ENCODE measurements at regions not wholly inside any gene's neighbourhood (a gene's known extent, or its start where the extent isn't known, plus 50 kb on each side); places are given as distances from the start of the nearest gene placed in this dataset.

DNA sequence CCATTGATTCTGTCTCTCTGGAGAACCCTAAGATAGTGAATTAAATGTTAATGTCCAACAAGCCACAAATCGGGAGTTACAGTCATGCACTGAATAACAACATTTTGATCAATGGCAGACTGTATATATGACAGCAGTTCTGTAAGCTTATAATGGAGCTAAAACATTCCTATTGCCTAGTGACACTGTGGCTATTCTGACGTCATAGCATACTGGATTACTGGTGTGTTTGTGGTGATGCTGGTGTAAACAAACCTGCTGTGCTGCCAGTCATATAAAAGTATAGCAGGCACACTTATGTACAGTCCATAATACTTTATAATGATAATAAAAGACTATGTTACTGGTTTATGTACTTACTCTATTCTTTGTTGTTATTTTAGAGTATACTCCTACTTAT, 56.7 kb upstream of the BICD1 start:
- DNase-seq (ENCODE audit: low spot score in 2 of 2), result no peak
- TF ChIP-seq, protein P1, sequence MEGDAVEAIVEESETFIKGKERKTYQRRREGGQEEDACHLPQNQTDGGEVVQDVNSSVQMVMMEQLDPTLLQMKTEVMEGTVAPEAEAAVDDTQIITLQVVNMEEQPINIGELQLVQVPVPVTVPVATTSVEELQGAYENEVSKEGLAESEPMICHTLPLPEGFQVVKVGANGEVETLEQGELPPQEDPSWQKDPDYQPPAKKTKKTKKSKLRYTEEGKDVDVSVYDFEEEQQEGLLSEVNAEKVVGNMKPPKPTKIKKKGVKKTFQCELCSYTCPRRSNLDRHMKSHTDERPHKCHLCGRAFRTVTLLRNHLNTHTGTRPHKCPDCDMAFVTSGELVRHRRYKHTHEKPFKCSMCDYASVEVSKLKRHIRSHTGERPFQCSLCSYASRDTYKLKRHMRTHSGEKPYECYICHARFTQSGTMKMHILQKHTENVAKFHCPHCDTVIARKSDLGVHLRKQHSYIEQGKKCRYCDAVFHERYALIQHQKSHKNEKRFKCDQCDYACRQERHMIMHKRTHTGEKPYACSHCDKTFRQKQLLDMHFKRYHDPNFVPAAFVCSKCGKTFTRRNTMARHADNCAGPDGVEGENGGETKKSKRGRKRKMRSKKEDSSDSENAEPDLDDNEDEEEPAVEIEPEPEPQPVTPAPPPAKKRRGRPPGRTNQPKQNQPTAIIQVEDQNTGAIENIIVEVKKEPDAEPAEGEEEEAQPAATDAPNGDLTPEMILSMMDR (IDR thresholded peaks at IDR 0.05), result no peak
- no peak for TF ChIP-seq POLR2A (IDR thresholded peaks at IDR 0.05)
- no peak overlapping the region for H3K4me3 ChIP-seq (ENCODE audit: low read depth, poor library complexity, severe bottlenecking)
- intact Hi-C loops (cut with DNase I; ENCODE audit: low total_unique reads), result no loop called here
- 75 to 79% methylated on average over 2 of the region's 2 CpGs for WGBS, 2 donors

DNA sequence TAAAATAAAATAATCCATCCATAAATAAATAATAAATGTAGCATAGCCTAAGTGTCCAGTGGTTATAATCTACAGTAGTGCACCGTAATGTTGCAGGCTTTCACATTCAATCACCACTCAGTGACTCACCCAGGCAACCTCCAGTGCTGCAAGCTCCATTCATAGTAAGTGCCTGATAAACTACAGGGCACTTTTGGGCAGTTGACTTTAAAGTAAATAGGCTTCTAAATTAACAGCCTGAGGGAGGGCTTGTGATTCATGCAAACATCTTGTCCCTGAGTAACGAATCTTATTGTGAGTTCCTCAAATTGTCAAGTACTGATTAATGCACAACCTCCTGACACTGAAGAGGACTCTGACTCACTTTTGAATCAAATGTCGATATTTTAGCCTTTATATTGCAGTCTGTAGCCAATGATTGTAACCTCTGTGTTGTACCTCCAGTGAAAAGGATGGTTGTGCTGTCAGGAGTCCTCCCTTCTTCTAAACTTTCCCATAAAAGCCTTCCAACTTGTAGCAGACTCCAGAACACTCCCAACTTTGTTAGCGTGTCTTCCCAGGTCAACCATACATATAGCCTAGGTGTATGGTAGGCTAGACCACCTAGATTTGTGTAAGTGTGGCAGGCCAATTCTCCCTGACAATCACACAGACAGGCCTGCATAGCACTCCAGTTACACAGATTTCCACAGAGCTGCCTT, 55.0 kb upstream of the BICD1 start:
- no peak overlapping the region for H3K4me3 ChIP-seq (ENCODE audit: low read depth, poor library complexity, severe bottlenecking)
- TF ChIP-seq POLR2A (IDR thresholded peaks at IDR 0.05), result no peak
- intact Hi-C loops (cut with DNase I; ENCODE audit: low total_unique reads), result no loop called here
- DNase-seq (ENCODE audit: low spot score in 2 of 2), result peak in 1 of 2 donors; percentile 34
- 63 to 66% methylated on average over 4 of the region's 4 CpGs for WGBS, 2 donors

DNA sequence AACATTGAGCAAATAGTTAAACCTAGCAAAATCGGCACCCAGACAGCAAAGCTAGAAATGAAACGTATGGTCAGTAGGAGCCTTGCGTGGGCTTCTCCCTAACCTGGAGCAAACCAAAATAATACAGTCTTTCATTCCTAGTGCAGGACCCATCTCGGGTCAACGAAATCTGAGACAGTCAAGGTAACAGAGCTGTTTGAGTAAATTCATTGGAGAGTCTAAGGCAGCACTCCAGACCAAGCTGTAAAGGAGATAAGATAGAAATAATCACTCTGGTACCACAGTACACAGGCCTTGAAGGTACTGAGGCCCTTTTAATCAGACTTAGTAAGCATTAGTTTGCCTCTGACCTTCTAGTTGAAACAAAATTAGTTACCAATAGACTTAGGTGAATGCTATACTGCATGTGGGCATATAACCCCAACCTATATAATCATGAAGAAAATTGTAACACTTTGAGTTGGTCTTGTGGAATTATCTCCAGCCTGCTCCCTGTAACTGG, 54.4 kb upstream of the BICD1 start:
- no peak for DNase-seq (ENCODE audit: low spot score in 2 of 2)
- TF ChIP-seq, protein P1 (IDR thresholded peaks at IDR 0.05), result no peak
- TF ChIP-seq POLR2A (IDR thresholded peaks at IDR 0.05), result no peak
- no peak overlapping the region for H3K4me3 ChIP-seq (ENCODE audit: low read depth, poor library complexity, severe bottlenecking)
- intact Hi-C loops (cut with DNase I; ENCODE audit: low total_unique reads), result no loop called here
- WGBS, 2 donors, result 47 to 57% methylated on average over 5 of the region's 5 CpGs

DNA sequence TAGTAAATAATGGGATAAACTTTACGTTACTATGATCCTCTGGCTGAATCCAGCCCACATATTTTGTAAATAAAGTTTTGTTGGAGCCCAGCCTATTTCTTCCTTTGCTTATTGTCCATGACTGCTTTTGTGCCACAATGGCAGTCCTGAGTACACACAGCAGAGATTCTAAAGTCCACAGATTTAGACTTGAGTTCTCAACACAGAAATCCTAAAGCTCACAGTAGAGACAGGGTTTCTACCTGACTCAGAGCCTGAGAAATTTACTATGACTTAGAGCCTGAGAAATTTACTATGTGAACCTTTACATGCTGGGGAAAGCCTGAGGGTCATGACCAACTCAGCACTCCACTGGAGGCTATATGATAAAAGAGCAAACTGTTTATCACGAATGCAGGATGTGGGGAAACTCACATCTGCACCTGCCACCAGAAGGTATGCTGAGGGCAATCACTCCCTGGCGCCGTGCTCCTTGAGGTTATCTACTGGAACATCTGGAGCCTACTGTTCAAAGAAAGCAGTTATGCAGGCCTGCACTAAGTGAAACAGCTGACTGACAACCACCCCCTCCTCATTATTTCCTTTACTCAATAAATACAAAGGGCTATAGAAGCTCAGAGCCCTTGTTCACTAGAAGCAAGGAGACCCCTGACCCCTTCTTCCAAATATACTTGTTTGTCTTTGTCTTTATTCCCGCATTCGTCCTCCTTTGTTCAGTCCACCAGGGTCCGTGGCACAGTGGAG, 52.6 kb upstream of the BICD1 start:
- peak in 1 of 2 donors; percentile 21 for DNase-seq (ENCODE audit: low spot score in 2 of 2)
- TF ChIP-seq, protein P1 (IDR thresholded peaks at IDR 0.05), result no peak
- TF ChIP-seq POLR2A (IDR thresholded peaks at IDR 0.05), result no peak
- intact Hi-C loops (cut with DNase I; ENCODE audit: low total_unique reads), result no loop called here
- H3K4me3 ChIP-seq (ENCODE audit: low read depth, poor library complexity, severe bottlenecking), result no peak overlapping the region
- WGBS, 2 donors, result 87 to 90% methylated on average over 7 of the region's 7 CpGs

Measured in lower leg skin (tissue), 4 donors.